Fibroblast of lung (primary cell): ENCODE measurements at regions not wholly inside any gene's neighbourhood (a gene's known extent, or its start where the extent isn't known, plus 50 kb on each side); places are given as distances from the start of the nearest gene placed in this dataset.

Experiments
- DNase-seq, 2 donors: peaks; one replicate each; pipeline versions ENCODE4 v3.0.0 to v3.0.0-alpha.2; 2010; ENCODE audit warnings: low read depth in 2 of 2
- H2AFZ ChIP-seq: 2 replicates; pipeline ENCODE4 v1.5.1; 2012; ENCODE audit warnings: low read length, control low read depth, inconsistent platforms
- H3K27ac ChIP-seq: 2 replicates; pipeline ENCODE4 v1.5.1; 2011; ENCODE audit warnings: low read length, control low read depth; ENCODE audit not compliant: insufficient read depth
- H3K27me3 ChIP-seq: 2 replicates; pipeline ENCODE4 v1.5.1; 2011; ENCODE audit warnings: mild to moderate bottlenecking, low read length; ENCODE audit not compliant: control insufficient read depth, insufficient read depth
- H3K36me3 ChIP-seq: 2 replicates; pipeline ENCODE4 v1.5.1; 2011; ENCODE audit warnings: low read length; ENCODE audit not compliant: control insufficient read depth, insufficient read depth
- H3K4me1 ChIP-seq: 2 replicates; pipeline ENCODE4 v1.5.1; 2011; ENCODE audit warnings: low read length; ENCODE audit not compliant: control insufficient read depth, insufficient read depth; ENCODE audit errors: extremely low read depth
- H3K4me2 ChIP-seq: 2 replicates; pipeline ENCODE4 v1.5.1; 2011; ENCODE audit warnings: low read length, control low read depth; ENCODE audit not compliant: insufficient read depth; ENCODE audit errors: extremely low read depth
- H3K4me3 ChIP-seq, 4 experiments: fragments of 200-600 bp in 1 of 4; sonication (generic) in 1 of 4; replicated peaks in 1 of 4; 2 replicates each; pipeline ENCODE4 v1.5.1; 2011 to 2016; ENCODE audit warnings: low read length in 4 of 4, low read depth in 3 of 4, mild to moderate bottlenecking in 3 of 4, control low read depth in 2 of 4, inconsistent platforms in 1 of 4, mixed read lengths in 1 of 4; ENCODE audit not compliant: insufficient read depth in 1 of 4; ENCODE audit errors: control extremely low read depth in 1 of 4
- H3K79me2 ChIP-seq: 2 replicates; pipeline ENCODE4 v1.5.1; 2012; ENCODE audit warnings: mild to moderate bottlenecking, low read length, inconsistent platforms; ENCODE audit not compliant: control insufficient read depth, insufficient read depth
- H3K9ac ChIP-seq: 2 replicates; pipeline ENCODE4 v1.5.1; 2011; ENCODE audit warnings: mild to moderate bottlenecking, low read length, control low read depth; ENCODE audit not compliant: insufficient read depth
- H3K9me3 ChIP-seq: 2 replicates; pipeline ENCODE4 v1.5.1; 2012; ENCODE audit warnings: low read depth, low read length; ENCODE audit not compliant: control insufficient read depth, insufficient read depth
- H4K20me1 ChIP-seq: 2 replicates; pipeline ENCODE4 v1.5.1; 2011; ENCODE audit warnings: low read length; ENCODE audit not compliant: control insufficient read depth, insufficient read depth; ENCODE audit errors: extremely low read depth
- CTCF ChIP-seq, 2 donors: IDR thresholded peaks in 1 of 2; conservative IDR thresholded peaks in 1 of 2; 1 replicate in 1 of 2; 2 replicates in 1 of 2; pipeline ENCODE4 v1.5.1; 2011 to 2012; ENCODE audit warnings: low read length in 2 of 2, control low read depth in 1 of 2, inconsistent platforms in 1 of 2, low read depth in 1 of 2, mild to moderate bottlenecking in 1 of 2
- EZH2 ChIP-seq: IDR thresholded peaks from 2 replicates; pipeline ENCODE4 v1.5.1; 2012; ENCODE audit warnings: low read length, control low read depth, mild to moderate bottlenecking; ENCODE audit errors: missing control alignments

GRCh38 chr10:34868589-34868988, 53.5 kb upstream of the PARD3 start:
- no peaks in the 10 kb centered on the region for H3K36me3 ChIP-seq
- H3K4me3 ChIP-seq, result no peak overlapping the region
- H3K27me3 ChIP-seq, result peaks cover 3% of the 10 kb centered on the region
- H3K9me3 ChIP-seq, result no peaks in the 10 kb centered on the region
- TF ChIP-seq CTCF (conservative IDR thresholded peaks at IDR 0.05 in 1 of 2, IDR thresholded peaks at IDR 0.05 in 1 of 2; ENCODE audit: low read depth in 1 of 2, low read length in 2 of 2) (no peak), EZH2 (no peak)
- no peak overlapping the region for H3K4me2 ChIP-seq
- H2AFZ ChIP-seq, result no peak overlapping the region
- no peaks in the 10 kb centered on the region for H3K79me2 ChIP-seq
- H4K20me1 ChIP-seq, result no peaks in the 10 kb centered on the region
- H3K27ac ChIP-seq, result no peak overlapping the region
- H3K9ac ChIP-seq, result no peak overlapping the region
- no peaks in the 10 kb centered on the region for H3K4me1 ChIP-seq
- DNase-seq, result no peak

GRCh38 chr10:34866848-34867247, 51.8 kb upstream of the PARD3 start:
- Histone ChIP-seq H3K9ac (no peak overlapping the region), H3K27me3 (no peaks in the 10 kb centered on the region), H3K4me1 (no peaks in the 10 kb centered on the region), H3K36me3 (no peaks in the 10 kb centered on the region), H4K20me1 (no peaks in the 10 kb centered on the region), H3K79me2 (no peaks in the 10 kb centered on the region), H3K9me3 (no peaks in the 10 kb centered on the region), H3K4me3 (no peak overlapping the region), H2AFZ (no peak overlapping the region), H3K27ac (no peak overlapping the region), H3K4me2 (no peak overlapping the region)
- no peak for TF ChIP-seq EZH2
- no peak for TF ChIP-seq CTCF (conservative IDR thresholded peaks at IDR 0.05 in 1 of 2, IDR thresholded peaks at IDR 0.05 in 1 of 2; ENCODE audit: low read depth in 1 of 2, low read length in 2 of 2)
- DNase-seq, result no peak
